PC-9 (cell line): ENCODE measurements at regions not wholly inside any gene's neighbourhood (a gene's known extent, or its start where the extent isn't known, plus 50 kb on each side); places are given as distances from the start of the nearest gene placed in this dataset.

Experiments used
- EZH2 ChIP-seq: fragments of 200-600 bp; sonication (generic); IDR thresholded peaks from 2 replicates; pipeline ENCODE4 v1.8.0; 2017; ENCODE audit warnings: antibody characterized with exemption, low read depth
- TF ChIP-seq, protein P1 (sequence below): fragments of 200-600 bp; sonication (generic); conservative IDR thresholded peaks from 2 replicates; pipeline ENCODE4 v1.6.1; 2017; ENCODE audit warnings: mixed run types, antibody characterized with exemption, mild to moderate bottlenecking, moderate library complexity

DNA sequence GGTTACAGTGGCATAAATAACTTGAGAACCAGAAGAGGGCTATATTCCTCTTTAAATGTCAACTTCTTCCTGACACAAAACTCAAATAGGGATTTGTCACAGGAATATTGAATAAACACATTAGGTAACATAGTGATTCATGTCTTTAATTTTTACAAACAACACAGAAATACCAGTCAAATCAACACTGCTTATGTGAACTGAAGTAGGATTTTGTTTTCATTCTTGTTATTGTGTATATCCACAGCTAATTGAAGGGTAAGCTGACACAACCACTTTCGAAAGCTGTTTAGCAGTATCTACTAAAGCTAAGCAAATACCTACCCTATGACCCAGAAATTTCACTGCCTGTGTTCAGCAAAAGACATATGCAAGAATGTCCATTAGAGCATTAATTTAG, 120.4 kb upstream of the EOLA2 start:
- TF ChIP-seq, protein P1, sequence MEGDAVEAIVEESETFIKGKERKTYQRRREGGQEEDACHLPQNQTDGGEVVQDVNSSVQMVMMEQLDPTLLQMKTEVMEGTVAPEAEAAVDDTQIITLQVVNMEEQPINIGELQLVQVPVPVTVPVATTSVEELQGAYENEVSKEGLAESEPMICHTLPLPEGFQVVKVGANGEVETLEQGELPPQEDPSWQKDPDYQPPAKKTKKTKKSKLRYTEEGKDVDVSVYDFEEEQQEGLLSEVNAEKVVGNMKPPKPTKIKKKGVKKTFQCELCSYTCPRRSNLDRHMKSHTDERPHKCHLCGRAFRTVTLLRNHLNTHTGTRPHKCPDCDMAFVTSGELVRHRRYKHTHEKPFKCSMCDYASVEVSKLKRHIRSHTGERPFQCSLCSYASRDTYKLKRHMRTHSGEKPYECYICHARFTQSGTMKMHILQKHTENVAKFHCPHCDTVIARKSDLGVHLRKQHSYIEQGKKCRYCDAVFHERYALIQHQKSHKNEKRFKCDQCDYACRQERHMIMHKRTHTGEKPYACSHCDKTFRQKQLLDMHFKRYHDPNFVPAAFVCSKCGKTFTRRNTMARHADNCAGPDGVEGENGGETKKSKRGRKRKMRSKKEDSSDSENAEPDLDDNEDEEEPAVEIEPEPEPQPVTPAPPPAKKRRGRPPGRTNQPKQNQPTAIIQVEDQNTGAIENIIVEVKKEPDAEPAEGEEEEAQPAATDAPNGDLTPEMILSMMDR, result no peak
- no peak for TF ChIP-seq EZH2
